ENCODE measurements at regions not wholly inside any gene's neighbourhood (a gene's known extent, or its start where the extent isn't known, plus 50 kb on each side); places are given as distances from the start of the nearest gene placed in this dataset.

DNA sequence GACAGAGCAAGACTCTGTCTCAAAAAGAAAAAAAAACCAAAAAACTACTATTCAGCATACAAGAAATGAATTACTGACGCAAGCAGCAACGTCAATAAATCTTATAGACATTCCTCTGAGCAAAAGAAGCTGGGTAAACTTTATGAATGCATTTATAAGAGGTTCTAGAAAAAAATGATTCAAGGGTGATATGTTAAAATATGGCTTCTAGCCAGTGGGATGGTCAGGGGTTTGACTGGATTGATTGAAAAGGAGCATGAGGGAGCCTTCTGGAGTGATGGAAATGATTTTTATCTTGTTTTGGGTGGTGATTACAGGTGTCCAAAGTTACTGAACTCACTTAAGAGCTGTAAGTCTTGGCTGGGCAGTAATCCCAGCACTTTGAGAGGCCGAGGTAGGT, 64.9 kb upstream of the SALL4 start:
- TF ChIP-seq, protein P1, sequence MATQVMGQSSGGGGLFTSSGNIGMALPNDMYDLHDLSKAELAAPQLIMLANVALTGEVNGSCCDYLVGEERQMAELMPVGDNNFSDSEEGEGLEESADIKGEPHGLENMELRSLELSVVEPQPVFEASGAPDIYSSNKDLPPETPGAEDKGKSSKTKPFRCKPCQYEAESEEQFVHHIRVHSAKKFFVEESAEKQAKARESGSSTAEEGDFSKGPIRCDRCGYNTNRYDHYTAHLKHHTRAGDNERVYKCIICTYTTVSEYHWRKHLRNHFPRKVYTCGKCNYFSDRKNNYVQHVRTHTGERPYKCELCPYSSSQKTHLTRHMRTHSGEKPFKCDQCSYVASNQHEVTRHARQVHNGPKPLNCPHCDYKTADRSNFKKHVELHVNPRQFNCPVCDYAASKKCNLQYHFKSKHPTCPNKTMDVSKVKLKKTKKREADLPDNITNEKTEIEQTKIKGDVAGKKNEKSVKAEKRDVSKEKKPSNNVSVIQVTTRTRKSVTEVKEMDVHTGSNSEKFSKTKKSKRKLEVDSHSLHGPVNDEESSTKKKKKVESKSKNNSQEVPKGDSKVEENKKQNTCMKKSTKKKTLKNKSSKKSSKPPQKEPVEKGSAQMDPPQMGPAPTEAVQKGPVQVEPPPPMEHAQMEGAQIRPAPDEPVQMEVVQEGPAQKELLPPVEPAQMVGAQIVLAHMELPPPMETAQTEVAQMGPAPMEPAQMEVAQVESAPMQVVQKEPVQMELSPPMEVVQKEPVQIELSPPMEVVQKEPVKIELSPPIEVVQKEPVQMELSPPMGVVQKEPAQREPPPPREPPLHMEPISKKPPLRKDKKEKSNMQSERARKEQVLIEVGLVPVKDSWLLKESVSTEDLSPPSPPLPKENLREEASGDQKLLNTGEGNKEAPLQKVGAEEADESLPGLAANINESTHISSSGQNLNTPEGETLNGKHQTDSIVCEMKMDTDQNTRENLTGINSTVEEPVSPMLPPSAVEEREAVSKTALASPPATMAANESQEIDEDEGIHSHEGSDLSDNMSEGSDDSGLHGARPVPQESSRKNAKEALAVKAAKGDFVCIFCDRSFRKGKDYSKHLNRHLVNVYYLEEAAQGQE (IDR thresholded peaks at IDR 0.05; ENCODE audit: low read depth), result no peak
- TF ChIP-seq EP300 (IDR thresholded peaks at IDR 0.05; ENCODE audit: borderline replicate concordance) (no peak), CEBPB (IDR thresholded peaks at IDR 0.05) (no peak), TEAD4 (IDR thresholded peaks at IDR 0.05) (no peak), FOXM1 (IDR thresholded peaks at IDR 0.05; ENCODE audit: borderline replicate concordance, low read depth) (no peak), CREB1 (IDR thresholded peaks at IDR 0.05; ENCODE audit: low read depth) (no peak), EGR1 (IDR thresholded peaks at IDR 0.05) (no peak), TCF12 (IDR thresholded peaks at IDR 0.05; ENCODE audit: low read depth) (no peak), YY1 (IDR thresholded peaks at IDR 0.05; ENCODE audit: low read depth) (no peak), RAD21 (IDR thresholded peaks at IDR 0.05; ENCODE audit: low read depth) (no peak)
- TF ChIP-seq, protein P2, sequence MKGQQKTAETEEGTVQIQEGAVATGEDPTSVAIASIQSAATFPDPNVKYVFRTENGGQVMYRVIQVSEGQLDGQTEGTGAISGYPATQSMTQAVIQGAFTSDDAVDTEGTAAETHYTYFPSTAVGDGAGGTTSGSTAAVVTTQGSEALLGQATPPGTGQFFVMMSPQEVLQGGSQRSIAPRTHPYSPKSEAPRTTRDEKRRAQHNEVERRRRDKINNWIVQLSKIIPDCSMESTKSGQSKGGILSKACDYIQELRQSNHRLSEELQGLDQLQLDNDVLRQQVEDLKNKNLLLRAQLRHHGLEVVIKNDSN (IDR thresholded peaks at IDR 0.05), result no peak
- TF ChIP-seq, protein P3, sequence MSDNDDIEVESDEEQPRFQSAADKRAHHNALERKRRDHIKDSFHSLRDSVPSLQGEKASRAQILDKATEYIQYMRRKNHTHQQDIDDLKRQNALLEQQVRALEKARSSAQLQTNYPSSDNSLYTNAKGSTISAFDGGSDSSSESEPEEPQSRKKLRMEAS (IDR thresholded peaks at IDR 0.05), result no peak

All from Ishikawa (cell line).